Nephron (organoid): ENCODE measurements at regions not wholly inside any gene's neighbourhood (a gene's known extent, or its start where the extent isn't known, plus 50 kb on each side); places are given as distances from the start of the nearest gene placed in this dataset.

ENCODE experiments used
- H3K27ac Mint-ChIP-seq, 3 experiments: 2 replicates each; pipeline ENCODE4 v1.8.0; 2020; ENCODE audit warnings: mixed read lengths in 3 of 3, mild to moderate bottlenecking in 2 of 3, moderate library complexity in 1 of 3
- H3K27me3 Mint-ChIP-seq: 2 replicates; pipeline ENCODE4 v1.8.0; 2021; ENCODE audit warnings: low read depth, mild to moderate bottlenecking, moderate library complexity, mixed read lengths
- H3K36me3 Mint-ChIP-seq: 2 replicates; pipeline ENCODE4 v1.8.0; 2020; ENCODE audit warnings: low read depth, mixed read lengths
- H3K4me1 Mint-ChIP-seq: 2 replicates; pipeline ENCODE4 v1.8.0; 2020; ENCODE audit warnings: mixed read lengths
- H3K4me3 Mint-ChIP-seq, 3 experiments: 2 replicates each; pipeline ENCODE4 v1.8.0; 2020; ENCODE audit warnings: mild to moderate bottlenecking in 3 of 3, mixed read lengths in 3 of 3, moderate library complexity in 2 of 3
- H3K9me3 Mint-ChIP-seq: 2 replicates; pipeline ENCODE4 v1.8.0; 2020; ENCODE audit warnings: mixed read lengths
- CTCF ChIP-seq, 3 experiments: fragments of 200-600 bp; sonication (generic); IDR thresholded peaks; one replicate each; pipeline ENCODE4 v1.5.0; 2021; ENCODE audit warnings: antibody characterized with exemption in 3 of 3; ENCODE audit not compliant: unreplicated experiment in 3 of 3

GRCh38 chr9:79164406-79164805 lies 407.4 kb upstream of the TLE4 start:
- Mint-ChIP-seq H3K4me1 (peaks cover 7% of the 10 kb centered on the region), H3K9me3 (no peaks in the 10 kb centered on the region), H3K27me3 (peaks cover 4% of the 10 kb centered on the region), H3K36me3 (no peaks in the 10 kb centered on the region), H3K4me3 (no peak overlapping the region), H3K27ac (no peak overlapping the region)
- TF ChIP-seq CTCF (IDR thresholded peaks at IDR 0.05; ENCODE audit: unreplicated experiment in 3 of 3), result no peak

DNA sequence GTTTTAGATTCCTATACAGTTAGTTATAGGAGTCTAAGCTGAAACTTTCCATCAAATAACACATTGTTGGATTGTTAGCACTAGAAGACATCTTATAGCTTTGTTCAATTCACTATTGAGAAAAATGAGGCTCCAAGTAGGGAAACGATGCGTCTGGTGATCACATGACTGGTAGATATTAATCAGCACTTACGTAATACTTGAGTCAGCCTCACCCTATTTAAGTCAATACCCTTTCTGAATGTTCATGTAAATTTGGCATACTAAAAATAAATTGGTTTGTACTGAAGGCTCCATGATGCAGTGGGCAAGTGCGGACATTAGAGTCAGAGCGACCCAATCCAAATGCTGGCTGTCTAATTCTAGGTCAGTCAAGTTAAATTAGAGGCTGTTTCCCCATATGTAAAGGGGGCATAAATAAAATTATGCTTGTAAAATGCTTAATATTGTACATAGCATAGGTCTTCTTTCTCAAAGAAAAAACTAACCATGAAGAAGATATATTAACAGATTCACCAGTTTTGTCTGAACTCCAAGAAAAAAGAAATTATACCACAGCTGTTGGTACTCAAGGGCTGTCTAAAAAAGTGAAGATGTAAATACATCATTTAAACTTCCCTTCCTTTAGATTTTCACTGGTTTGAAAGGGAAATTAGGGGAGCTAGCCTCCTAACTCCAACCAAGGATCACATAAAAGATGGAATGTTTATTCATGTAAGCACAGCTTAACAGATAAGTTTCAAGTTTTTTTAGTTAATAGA lies 406.6 kb upstream of the TLE4 start:
- Mint-ChIP-seq H3K36me3 (no peaks in the 10 kb centered on the region), H3K4me1 (peaks cover 7% of the 10 kb centered on the region), H3K4me3 (no peak overlapping the region), H3K9me3 (peaks cover 4% of the 10 kb centered on the region), H3K27ac (peak overlapping the region in 2 of 3 experiments; percentile 35 to 57), H3K27me3 (peaks cover 4% of the 10 kb centered on the region)
- no peak for TF ChIP-seq CTCF (IDR thresholded peaks at IDR 0.05; ENCODE audit: unreplicated experiment in 3 of 3)

DNA sequence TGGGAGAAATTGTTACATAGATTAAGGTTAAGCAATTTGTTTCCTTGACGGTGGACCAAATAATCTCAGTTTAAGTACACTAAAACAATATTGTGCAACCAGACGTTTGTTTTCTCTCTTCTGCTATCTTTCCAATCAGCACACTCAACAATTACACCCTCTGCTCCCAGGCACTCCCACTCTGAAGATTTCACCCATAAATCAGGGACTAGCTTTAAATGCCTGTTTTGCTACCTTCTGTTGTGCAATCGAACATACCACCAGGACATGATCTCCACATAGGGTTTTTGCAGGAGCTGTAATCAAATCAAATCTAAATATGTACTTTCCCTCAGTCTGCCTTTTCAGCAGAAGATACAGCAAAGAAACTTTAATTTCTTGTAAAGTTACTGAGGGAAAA lies 405.8 kb upstream of the TLE4 start:
- H3K27ac Mint-ChIP-seq, result peak overlapping the region; percentile 1 to 57 (median 35)
- H3K9me3 Mint-ChIP-seq, result peaks cover 8% of the 10 kb centered on the region
- no peaks in the 10 kb centered on the region for H3K36me3 Mint-ChIP-seq
- H3K4me1 Mint-ChIP-seq, result peaks cover 7% of the 10 kb centered on the region
- H3K4me3 Mint-ChIP-seq, result no peak overlapping the region
- TF ChIP-seq CTCF (IDR thresholded peaks at IDR 0.05; ENCODE audit: unreplicated experiment in 3 of 3), result no peak
- peaks cover 4% of the 10 kb centered on the region for H3K27me3 Mint-ChIP-seq

DNA sequence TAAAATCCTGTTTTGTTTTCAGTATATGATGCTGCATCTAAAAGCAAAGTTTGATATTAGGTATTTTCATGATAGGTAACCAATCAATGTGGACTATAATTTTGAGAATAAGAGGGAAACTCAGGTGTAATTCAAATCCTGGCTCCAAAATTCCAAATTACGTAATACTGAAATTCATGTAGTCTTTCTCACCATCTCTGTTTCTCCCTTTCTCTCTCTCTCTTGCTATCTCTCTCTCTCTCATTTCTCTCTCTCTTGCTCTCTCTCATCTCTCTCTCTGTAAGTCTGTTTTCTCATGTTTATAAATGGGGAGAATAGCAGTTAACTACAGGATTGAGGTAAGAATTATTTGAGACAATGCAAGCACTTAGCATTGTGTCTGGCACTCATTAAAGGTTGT lies 401.1 kb upstream of the TLE4 start:
- Mint-ChIP-seq H3K36me3 (no peaks in the 10 kb centered on the region), H3K27me3 (peaks cover 4% of the 10 kb centered on the region), H3K4me3 (no peak overlapping the region), H3K4me1 (peaks cover 7% of the 10 kb centered on the region), H3K9me3 (peaks cover 11% of the 10 kb centered on the region), H3K27ac (no peak overlapping the region)
- TF ChIP-seq CTCF (IDR thresholded peaks at IDR 0.05; ENCODE audit: unreplicated experiment in 3 of 3), result no peak

- H3K4me1 Mint-ChIP-seq, result no peaks in the 10 kb centered on the region
- no peak overlapping the region for H3K4me3 Mint-ChIP-seq
- H3K27me3 Mint-ChIP-seq, result peaks cover 4% of the 10 kb centered on the region
- H3K36me3 Mint-ChIP-seq, result no peaks in the 10 kb centered on the region
- peaks cover 15% of the 10 kb centered on the region for H3K9me3 Mint-ChIP-seq
- no peak for TF ChIP-seq CTCF (IDR thresholded peaks at IDR 0.05; ENCODE audit: unreplicated experiment in 3 of 3)
- peak overlapping the region in 1 of 3 experiments; percentile 56 for H3K27ac Mint-ChIP-seq
These were observed 397.8 kb upstream of the TLE4 start for GRCh38 chr9:79173932-79174331.
